ENCODE measurements at regions not wholly inside any gene's neighbourhood (a gene's known extent, or its start where the extent isn't known, plus 50 kb on each side); places are given as distances from the start of the nearest gene placed in this dataset.

DNA sequence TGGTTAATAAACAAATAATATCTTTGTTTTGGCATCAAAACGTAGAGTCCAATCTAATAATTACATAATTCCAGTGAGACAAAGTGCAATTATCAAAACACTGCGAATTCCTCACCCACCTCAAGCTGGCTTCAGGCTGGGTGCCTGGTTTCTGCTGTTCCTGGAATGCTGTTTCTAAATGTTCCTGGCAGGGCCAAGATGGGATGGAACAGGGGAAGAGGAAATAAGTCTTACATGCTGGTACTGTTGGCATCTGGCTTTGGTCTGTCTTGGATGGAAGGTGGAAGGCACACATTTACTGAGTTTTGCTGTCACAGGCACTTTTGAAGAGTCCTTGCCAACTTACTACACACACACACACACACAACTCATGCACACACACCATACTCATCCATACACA, 101.9 kb upstream of the SLCO3A1 start:
- intact Hi-C loops (cut with DNase I), result no loop called here

DNA sequence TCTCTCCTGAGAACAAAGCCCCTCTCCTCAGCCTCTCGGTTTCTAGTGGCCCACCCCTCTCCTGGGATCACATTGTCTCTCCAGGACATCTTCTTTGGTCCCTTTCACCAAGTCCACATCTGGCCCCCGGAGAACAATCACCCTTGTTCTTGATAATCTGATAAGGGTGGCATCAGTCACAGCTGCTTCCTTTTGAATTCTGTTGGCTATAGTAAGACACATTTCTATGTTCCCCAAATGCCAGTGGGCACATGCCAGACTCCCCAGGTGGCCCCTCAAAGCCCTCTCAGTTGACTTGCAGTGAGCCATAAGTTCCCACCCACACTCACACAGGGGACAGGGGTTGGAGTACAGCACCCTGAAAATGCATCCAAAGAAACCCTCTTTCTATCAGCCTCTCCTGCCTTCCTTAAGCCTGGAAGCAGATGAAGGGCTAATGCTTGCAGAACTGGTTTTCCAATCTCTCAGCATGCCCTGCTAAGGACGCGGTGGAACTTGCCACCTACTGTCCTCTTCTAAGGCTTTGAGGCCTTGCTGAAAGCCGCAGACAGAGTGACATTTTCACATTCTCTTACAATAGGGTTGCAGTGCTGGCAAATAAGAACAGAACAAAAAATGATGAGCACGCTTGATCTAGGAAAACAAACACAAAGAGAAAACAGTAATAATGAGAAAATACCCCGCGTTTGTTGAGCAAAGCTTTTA, 101.3 kb upstream of the SLCO3A1 start:
- intact Hi-C loops (cut with DNase I), result no loop called here
- DNase-seq, result peak in 37 of 42 donors; percentile 14 to 76 (median 42)

More for the DNA sequence above, 101.9 kb upstream of the SLCO3A1 start:
- DNase-seq, result peak in 5 of 42 donors; percentile 5 to 27 (median 17)

DNA sequence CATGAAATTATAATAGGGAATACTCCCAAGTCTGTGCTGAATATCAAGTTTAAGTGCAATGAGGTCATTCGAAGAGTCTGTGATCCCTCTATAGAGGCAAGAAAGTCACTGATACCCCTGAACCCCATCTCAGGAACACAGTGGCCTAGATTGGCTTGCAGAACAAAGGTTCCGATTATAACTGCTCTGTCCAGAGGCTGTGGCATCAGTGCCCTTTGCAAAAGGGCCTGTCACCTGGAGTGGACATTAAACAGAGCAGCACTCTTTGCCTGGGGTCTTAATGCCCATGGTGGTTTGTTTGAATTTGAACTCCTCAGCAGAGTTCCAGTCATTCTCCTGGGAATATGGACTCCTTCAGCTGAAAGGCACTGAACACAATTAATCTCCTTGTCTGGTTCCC, 93.9 kb upstream of the SLCO3A1 start:
- intact Hi-C loops (cut with DNase I), result no loop called here

GRCh38 chr15:91765660-91766059, 87.8 kb upstream of the SLCO3A1 start:
- no peak for DNase-seq
- intact Hi-C loops (cut with DNase I), result no loop called here

More for the DNA sequence above, 93.9 kb upstream of the SLCO3A1 start:
- DNase-seq, result no peak

DNA sequence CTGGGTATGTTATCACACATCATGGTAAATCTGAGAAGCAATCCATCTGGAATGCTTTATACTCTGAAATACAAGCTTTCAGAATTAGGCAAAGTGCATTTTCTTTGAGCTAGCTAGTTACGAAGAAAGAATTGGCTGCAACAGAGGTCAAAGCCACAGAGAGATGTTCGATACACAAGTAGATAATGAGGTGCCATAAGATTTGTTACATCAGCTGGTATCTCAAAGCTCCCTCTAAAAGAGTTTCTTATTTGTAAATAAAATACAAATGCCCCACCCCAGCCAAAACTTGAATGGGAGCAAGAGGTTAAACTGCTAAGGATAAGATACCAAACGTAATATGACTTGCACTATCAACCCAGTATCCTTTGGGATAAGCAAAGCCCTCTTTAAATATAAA, 84.0 kb upstream of the SLCO3A1 start:
- intact Hi-C loops (cut with DNase I), result no loop called here
- DNase-seq, result no peak

GRCh38 chr15:91769894-91770293, 83.6 kb upstream of the SLCO3A1 start:
- no peak for DNase-seq
- intact Hi-C loops (cut with DNase I), result no loop called here

DNA sequence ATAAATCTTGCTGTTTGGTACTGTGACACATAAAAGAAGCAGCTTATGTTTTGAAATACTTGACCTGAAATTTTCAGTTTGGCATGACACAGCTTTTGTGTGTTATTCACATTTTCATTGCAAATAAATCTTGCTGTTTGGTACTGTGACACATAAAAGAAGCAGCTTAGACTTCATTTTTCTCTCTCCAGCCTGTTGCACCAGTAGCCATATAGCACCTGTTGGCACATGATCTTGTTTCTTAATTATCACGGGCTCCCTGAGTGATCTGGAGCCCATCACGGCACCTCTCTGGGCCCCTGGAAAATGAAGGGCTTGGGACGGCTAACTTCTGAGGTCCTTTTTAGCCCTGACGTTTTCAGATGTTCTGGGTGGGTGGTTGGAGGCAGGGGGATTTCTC, 77.4 kb upstream of the SLCO3A1 start:
- intact Hi-C loops (cut with DNase I), result no loop called here
- no peak for DNase-seq

GRCh38 chr15:91779960-91780359, 73.5 kb upstream of the SLCO3A1 start:
- intact Hi-C loops (cut with DNase I), result no loop called here
- DNase-seq, result no peak

DNA sequence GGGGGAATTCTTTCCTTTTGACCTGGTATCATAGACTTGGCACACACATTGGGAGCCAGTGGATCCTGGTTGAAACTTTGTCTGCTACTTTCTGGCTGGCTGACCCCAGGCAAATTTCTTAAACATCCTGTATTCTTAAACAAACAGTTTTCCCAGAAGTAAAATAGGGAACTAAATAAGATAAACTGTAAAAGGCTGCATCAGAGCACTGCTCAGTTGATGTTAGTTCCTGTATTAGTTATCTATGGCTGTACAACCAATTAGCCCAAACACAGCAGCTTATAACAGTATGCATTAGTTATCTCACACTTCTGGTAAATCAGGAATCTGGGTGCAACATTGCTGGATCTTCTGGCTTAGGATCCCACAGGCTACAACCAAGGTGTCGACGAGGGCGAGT, 73.1 kb upstream of the SLCO3A1 start:
- intact Hi-C loops (cut with DNase I), result no loop called here
- DNase-seq, result no peak

DNA sequence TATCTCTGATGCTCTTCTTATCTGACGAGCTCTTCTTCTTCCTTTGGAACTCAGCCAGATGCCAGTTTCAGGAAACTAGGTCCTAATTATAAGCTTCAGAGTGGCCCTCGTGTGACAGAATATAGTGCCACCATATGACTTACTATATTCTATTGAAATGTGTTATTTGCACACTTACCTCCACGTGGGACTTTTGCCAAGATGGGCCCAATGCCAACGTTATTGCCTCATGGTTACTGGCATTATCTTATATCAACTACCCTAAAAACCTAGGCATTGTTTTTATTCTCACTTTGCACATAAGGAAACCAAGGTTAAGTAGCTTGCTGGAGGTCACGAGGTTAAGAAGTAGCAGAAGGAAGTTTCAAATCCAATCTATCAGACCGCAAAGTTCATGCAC, 71.3 kb upstream of the SLCO3A1 start:
- intact Hi-C loops (cut with DNase I), result no loop called here
- DNase-seq, result no peak

GRCh38 chr15:91783008-91783407, 70.5 kb upstream of the SLCO3A1 start:
- intact Hi-C loops (cut with DNase I), result no loop called here
- DNase-seq, result no peak

- intact Hi-C loops (cut with DNase I), result no loop called here
- no peak for DNase-seq
Measured at GRCh38 chr15:91783451-91783850, 70.1 kb upstream of the SLCO3A1 start.

GRCh38 chr15:91784973-91785709, 68.4 kb upstream of the SLCO3A1 start:
- no peak for DNase-seq
- intact Hi-C loops (cut with DNase I), result no loop called here

GRCh38 chr15:91787198-91787597, 66.3 kb upstream of the SLCO3A1 start:
- intact Hi-C loops (cut with DNase I), result no loop called here
- no peak for DNase-seq

DNA sequence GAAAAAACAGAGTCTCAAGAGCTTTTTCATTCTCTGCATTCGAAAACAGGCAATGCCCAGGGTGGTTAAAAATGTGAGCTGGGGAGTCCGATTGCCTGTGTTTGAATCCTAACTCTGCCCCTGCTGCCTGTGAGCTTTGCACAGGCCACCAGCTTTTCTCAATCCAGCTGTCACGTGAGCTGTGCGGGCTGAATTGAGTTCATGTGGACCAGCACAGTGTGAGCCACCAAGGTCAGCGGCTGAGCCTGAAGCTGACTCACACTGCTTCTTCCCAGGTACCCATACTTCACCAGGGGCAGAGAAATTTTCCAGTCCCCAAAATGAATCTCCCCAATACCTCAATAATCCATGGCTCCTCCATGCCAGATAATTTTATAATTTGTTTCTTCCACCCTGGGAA, 64.4 kb upstream of the SLCO3A1 start:
- intact Hi-C loops (cut with DNase I), result no loop called here

DNA sequence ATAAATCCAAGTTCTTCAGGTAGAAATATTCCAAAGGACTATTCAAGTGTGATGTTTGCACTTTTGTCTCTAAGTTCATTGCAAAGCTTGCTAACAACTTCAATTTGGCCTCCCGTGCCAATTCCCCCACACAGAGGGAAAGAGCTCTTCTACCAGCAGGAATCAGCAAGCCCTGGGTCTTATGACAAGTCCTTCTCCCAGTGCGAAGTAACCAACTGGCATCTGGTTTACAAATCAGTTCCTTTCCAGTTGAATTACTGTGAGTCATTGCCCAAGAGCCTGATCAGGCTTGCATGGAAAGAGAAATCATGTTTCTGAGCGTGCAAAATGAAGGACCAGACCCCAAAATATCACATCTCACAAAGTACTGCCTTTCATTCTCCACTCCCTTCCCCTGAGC, 62.7 kb upstream of the SLCO3A1 start:
- no peak for DNase-seq
- intact Hi-C loops (cut with DNase I), result no loop called here

More for the DNA sequence above, 64.4 kb upstream of the SLCO3A1 start:
- DNase-seq, result no peak

GRCh38 chr15:91793771-91794170, 59.7 kb upstream of the SLCO3A1 start:
- intact Hi-C loops (cut with DNase I), result no loop called here
- no peak for DNase-seq

- intact Hi-C loops (cut with DNase I), result no loop called here
- no peak for DNase-seq
Measured at GRCh38 chr15:91795235-91795634, 58.3 kb upstream of the SLCO3A1 start.

- no peak for DNase-seq
- intact Hi-C loops (cut with DNase I), result no loop called here
Measured at GRCh38 chr15:91801836-91802534, 51.5 kb upstream of the SLCO3A1 start.

DNA sequence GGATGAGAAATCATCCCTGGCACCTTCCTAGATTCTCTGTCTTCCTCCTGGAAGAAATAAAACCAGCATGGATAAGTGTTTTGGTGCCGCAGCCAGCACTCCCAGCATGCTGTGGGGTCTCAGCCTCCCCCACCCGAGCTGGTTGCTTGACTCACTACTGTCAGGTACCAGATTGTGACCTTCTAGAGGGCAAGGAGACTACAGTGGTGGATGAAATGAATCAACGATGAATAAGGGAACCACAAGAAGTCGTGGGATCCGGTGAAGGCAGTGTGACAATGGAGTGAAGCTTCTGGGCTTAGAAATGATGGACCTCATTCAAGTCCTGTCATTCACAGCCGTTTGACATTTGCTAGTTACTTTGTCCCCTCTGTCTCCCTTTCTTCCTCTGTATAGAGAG, 50.2 kb upstream of the SLCO3A1 start:
- no peak for DNase-seq

More for the DNA sequence above, 50.2 kb upstream of the SLCO3A1 start:
- intact Hi-C loops (cut with DNase I), result no loop called here

All from head of caudate nucleus (tissue), 42 donors.